Stimulated activated memory B cell treated with anti-CD40 and anti-IgM and Interleukin-4, amounts not matched to agents 10 μg/mL and 1 μg/mL and 100 μg/mL, for 72 hours (primary cell): ENCODE measurements at regions not wholly inside any gene's neighbourhood (a gene's known extent, or its start where the extent isn't known, plus 50 kb on each side); places are given as distances from the start of the nearest gene placed in this dataset.

Experiments
- ATAC-seq: fragments of 150-1000 bp; cut with Tn5 transposase; 2 replicates; pipeline ENCODE4 v1.10.0; 2021
- H3K27ac Mint-ChIP-seq: one replicate; pipeline ENCODE4 v1.8.0; 2022; ENCODE audit warnings: mild to moderate bottlenecking, mixed read lengths
- H3K27me3 Mint-ChIP-seq: one replicate; pipeline ENCODE4 v1.8.0; 2022; ENCODE audit warnings: mixed read lengths
- H3K36me3 Mint-ChIP-seq: one replicate; pipeline ENCODE4 v1.8.0; 2022; ENCODE audit warnings: mixed read lengths
- H3K4me1 Mint-ChIP-seq: one replicate; pipeline ENCODE4 v1.8.0; 2022; ENCODE audit warnings: mixed read lengths
- H3K4me3 Mint-ChIP-seq: one replicate; pipeline ENCODE4 v1.8.0; 2022; ENCODE audit warnings: mild to moderate bottlenecking, moderate library complexity, mixed read lengths
- H3K9me3 Mint-ChIP-seq: one replicate; pipeline ENCODE4 v1.8.0; 2022; ENCODE audit warnings: mixed read lengths

DNA sequence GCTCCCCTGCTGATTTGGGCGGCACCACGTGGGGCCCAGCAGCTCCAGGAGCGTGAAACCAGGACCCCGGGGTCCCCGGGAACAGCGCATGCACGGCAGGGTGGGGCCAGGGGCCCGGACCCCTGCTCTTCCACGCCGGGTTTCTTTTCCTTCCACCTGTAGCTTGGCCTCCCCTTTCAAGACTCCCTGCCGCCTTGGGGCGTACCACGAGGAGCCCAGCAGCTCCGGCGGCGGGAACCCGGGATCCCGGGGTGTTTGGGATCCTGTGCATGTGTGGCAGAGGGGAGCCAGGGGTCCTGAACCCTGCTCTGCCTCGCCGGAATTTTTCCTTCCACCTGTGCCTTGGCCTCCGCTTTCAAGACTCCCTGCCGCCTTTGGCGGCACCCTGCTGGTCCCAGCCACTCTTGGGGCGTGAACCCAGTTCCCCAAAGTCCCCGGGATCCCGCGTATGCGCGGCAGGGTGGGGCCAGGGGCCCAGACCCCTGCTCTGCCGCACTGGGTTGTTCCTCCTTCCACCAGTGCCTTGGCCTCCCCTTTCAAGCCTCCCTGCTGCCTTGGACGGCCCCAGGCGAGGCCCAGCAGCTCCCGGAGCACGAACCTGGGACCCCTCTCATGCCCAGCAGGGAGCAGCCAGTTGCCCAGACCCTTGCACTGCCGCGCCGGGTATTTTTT lies 322.7 kb downstream of the ALG10 start:
- Mint-ChIP-seq H3K4me3 (no peak overlapping the region), H3K4me1 (no peaks in the 10 kb centered on the region), H3K27me3 (no peaks in the 10 kb centered on the region), H3K9me3 (peaks cover 11% of the 10 kb centered on the region), H3K27ac (no peak overlapping the region), H3K36me3 (no peaks in the 10 kb centered on the region)
- ATAC-seq = no peak

DNA sequence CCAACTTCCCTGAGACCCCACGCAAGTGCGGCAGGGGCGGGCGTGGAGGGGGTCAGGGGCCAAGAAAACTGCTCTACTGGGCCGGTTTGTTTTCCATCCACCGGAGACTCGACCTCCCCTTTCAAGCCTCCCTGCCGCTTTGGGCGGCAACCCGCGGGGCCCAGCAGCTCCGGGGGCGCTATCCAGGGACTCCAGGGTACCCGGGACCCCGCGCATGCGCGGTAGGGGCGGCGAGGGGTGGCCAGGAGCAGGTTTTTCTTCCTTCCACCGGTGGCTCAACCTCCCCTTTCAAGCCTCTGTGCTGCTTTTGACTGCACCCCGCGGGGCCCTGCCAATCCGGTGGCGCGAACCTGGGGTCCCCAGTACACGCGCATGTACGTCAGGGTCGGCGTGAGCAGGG lies 323.5 kb downstream of the ALG10 start:
- Mint-ChIP-seq H3K4me1 (no peaks in the 10 kb centered on the region), H3K27ac (no peak overlapping the region), H3K9me3 (peaks cover 10% of the 10 kb centered on the region), H3K36me3 (no peaks in the 10 kb centered on the region), H3K4me3 (no peak overlapping the region), H3K27me3 (no peaks in the 10 kb centered on the region)
- no peak for ATAC-seq

DNA sequence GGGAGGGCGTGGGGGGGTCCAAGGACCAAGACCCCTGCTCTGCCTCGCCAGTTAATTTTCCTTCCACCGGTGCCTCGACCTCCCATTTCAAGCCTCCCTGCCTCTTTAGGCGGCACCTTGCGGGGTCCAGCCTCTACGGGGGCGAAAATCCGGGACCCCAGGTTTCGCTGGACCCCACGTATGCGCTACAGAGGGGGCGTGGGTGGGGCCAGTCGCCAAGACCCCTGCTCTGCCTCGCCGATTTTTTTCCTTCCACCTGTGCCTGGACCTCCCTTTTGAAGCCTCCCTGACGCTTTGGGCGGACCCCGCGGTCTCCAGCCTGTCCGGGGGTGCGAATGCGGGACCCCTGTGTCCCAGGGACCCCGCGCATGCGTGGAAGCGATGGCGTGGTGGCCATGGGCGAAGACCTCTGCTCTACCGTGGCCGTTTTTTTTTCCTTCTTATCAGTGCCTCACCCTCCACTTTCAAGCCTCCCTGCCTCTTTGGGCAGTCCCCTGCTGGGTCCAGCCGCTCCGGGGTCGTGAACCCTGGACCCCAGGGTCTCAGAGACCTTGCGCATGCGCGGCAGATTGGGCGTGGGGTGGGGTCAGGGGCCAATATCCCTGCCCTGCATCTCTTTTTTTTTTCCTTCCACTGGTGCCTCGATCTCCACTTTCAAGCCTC lies 324.2 kb downstream of the ALG10 start:
- no peak for ATAC-seq
- no peak overlapping the region for H3K27ac Mint-ChIP-seq
- no peak overlapping the region for H3K4me3 Mint-ChIP-seq
- H3K9me3 Mint-ChIP-seq = peaks cover 10% of the 10 kb centered on the region
- no peaks in the 10 kb centered on the region for H3K4me1 Mint-ChIP-seq
- no peaks in the 10 kb centered on the region for H3K27me3 Mint-ChIP-seq
- no peaks in the 10 kb centered on the region for H3K36me3 Mint-ChIP-seq

DNA sequence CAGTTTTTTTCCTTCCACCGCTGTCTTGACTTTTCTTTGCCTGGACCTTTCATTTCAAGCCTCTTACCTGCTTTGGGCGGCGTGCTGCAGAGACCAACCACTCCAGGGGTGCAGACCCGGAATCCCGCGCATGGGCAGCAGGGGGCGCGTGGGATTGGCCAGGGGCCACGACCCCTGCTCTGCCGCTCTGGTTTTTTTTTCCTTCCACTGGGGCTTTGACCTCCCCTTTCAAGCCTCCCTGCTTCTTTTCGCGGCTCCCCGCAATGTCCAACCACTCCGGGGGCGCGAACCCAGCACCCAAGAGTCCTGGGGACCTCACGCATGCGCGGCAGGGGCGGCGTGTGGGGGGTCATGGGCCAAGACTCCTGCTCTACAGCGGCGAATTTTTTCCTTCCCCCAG lies 325.1 kb downstream of the ALG10 start:
- H3K36me3 Mint-ChIP-seq = no peaks in the 10 kb centered on the region
- no peak for ATAC-seq
- H3K4me3 Mint-ChIP-seq = no peak overlapping the region
- no peaks in the 10 kb centered on the region for H3K27me3 Mint-ChIP-seq
- H3K9me3 Mint-ChIP-seq = peaks cover 7% of the 10 kb centered on the region
- H3K27ac Mint-ChIP-seq = no peak overlapping the region
- no peaks in the 10 kb centered on the region for H3K4me1 Mint-ChIP-seq

DNA sequence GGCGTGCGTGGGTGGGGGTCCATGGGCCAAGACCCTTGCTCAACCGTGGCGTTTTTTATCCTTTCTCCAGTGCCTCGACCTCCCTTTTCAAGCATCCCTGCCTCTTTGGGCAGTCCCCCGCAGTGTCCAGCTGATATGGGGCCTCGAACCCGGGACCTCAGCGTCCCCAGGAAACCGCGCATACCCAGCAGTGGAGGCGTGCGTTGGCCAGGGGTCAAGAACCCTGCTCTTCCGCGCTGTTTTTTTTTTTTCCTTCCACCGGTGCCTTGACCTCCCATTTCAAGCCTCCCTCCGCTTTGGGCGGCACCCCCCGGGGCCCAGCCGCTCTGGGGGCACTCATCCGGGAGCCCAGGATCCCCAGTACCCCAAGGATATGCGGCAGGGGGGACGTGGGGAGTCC lies 325.8 kb downstream of the ALG10 start:
- no peaks in the 10 kb centered on the region for H3K27me3 Mint-ChIP-seq
- H3K4me3 Mint-ChIP-seq = no peak overlapping the region
- no peak overlapping the region for H3K27ac Mint-ChIP-seq
- ATAC-seq = no peak
- no peaks in the 10 kb centered on the region for H3K36me3 Mint-ChIP-seq
- no peaks in the 10 kb centered on the region for H3K4me1 Mint-ChIP-seq
- H3K9me3 Mint-ChIP-seq = peaks cover 7% of the 10 kb centered on the region

DNA sequence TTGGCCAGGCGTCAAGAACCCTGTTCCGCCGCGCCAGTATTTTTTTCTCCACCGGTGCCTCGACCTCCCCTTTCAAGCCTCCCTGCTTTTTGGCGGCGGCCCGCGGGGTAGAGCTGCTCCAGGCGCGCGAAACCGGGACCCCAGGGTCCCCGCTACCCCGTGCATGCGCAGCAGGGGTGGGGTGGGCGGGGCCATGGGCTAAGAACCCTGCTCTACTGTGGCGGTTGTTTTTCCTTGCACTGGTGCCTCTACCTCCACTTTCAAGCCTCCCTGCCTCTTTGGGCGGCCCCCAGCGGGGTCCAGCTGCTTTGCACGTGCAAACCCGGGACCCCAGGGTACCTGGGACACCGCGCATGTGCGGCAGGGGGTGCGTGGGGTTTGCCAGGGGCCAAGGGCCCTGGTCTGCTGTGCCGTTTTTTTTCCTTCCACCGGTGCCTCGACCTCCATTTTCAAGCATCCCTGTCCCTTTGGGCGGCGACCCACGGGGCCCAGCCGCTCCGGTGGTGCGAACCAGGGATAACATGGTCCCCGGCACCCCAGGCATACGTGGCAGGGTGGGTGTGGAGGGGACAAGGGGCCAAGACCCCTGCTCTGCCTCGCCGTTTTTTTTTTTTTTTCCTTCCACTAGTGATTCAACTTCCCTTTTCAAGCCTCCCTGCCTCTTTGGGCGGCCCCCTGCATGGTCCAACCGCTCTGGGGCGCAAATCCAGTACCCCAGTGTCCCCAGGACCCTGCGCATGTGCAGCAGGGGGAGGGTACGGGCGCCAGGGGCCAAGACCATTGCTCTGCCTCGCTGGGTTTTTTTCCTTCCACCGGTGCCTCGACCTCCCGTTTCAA lies 326.8 kb downstream of the ALG10 start:
- H3K4me3 Mint-ChIP-seq = no peak overlapping the region
- H3K27me3 Mint-ChIP-seq = no peaks in the 10 kb centered on the region
- H3K27ac Mint-ChIP-seq = no peak overlapping the region
- no peak for ATAC-seq
- H3K4me1 Mint-ChIP-seq = no peaks in the 10 kb centered on the region
- no peaks in the 10 kb centered on the region for H3K36me3 Mint-ChIP-seq
- H3K9me3 Mint-ChIP-seq = peaks cover 7% of the 10 kb centered on the region

DNA sequence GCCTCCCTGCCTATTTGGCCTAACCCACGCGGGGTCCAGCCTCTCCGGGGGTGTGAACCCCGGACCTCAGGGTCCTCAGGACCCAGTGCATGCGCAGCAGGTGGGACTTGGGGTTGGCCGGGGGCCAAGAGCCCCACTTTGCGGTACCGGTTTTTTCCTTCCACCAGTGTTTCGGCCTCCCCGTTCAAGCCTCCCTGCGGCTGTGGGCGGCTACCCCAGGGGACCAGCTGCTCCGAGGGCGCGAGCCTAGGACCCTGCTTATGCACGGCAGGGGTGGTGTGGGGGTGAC lies 327.3 kb downstream of the ALG10 start:
- Mint-ChIP-seq H3K27ac (no peak overlapping the region), H3K36me3 (no peaks in the 10 kb centered on the region), H3K4me3 (no peak overlapping the region), H3K9me3 (peaks cover 7% of the 10 kb centered on the region), H3K27me3 (no peaks in the 10 kb centered on the region), H3K4me1 (no peaks in the 10 kb centered on the region)
- ATAC-seq = no peak

DNA sequence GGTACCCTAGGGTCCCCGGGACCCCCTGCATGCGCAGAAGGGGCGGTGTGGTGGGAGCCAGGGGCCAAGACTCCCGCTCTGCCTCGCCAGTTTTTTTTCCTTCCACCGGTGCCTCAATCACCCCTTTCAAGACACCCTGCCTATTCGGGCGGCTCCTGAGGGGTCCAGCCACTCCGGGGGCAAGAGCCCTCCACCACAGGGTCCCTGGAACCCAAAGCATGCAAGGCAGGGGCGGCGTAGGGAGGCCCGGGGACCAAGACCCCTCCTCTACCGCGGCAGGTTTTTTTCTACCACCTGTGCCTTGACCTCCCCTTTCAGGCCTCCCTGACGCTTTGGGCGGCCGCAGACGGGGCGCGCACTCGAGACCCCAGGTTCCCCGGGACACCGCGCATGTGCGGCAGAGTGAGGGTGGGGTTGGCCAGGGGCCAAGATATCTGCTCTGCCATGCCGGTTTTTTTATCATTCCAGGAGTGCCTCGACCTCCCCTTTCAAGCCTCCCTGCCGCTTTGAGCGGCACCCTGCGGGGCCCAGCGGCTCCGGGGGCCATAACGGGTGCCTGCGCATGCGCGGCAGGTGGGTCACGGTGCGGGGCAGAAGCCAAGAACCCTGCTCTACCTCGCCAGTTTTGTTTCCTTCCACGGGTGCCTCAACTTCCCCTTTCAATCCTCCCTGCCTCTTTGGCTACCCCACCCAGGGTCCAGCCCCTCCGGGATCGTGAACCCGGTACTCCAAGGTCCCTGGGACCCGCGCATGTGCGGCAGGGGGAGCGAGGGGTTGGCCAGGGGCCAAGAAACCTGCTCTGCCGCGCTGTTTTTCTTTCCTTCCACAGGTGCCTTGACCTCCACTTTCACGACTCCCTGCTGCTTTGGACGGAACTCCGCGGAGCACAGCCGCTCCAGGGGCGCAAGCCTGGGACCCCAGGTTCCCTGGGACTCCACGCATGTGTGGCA lies 328.1 kb downstream of the ALG10 start:
- no peak for ATAC-seq
- Mint-ChIP-seq H3K4me3 (no peak overlapping the region), H3K4me1 (no peaks in the 10 kb centered on the region), H3K27ac (no peak overlapping the region), H3K36me3 (no peaks in the 10 kb centered on the region), H3K27me3 (no peaks in the 10 kb centered on the region), H3K9me3 (peaks cover 7% of the 10 kb centered on the region)

DNA sequence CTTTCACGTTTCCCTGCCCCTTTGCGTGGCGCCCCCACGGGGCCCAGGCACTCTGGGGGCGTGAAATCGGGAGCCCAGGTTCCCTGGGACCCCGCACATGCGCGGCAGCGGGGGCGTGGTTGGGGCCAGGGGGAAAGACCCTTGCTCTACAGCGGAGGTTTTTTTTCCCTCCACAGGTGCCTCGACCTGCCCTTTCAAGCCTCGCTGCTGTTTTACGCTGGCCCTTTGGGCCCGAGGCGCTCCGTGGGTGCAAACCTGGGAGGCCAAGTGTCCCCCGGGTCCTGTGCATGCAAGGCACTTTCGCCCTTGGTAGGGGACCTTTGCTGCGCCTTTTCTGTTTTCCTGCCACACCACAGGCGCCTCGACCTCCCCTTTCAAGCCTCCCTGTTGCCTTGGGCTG lies 329.8 kb downstream of the ALG10 start:
- no peak for ATAC-seq
- H3K27me3 Mint-ChIP-seq = no peaks in the 10 kb centered on the region

DNA sequence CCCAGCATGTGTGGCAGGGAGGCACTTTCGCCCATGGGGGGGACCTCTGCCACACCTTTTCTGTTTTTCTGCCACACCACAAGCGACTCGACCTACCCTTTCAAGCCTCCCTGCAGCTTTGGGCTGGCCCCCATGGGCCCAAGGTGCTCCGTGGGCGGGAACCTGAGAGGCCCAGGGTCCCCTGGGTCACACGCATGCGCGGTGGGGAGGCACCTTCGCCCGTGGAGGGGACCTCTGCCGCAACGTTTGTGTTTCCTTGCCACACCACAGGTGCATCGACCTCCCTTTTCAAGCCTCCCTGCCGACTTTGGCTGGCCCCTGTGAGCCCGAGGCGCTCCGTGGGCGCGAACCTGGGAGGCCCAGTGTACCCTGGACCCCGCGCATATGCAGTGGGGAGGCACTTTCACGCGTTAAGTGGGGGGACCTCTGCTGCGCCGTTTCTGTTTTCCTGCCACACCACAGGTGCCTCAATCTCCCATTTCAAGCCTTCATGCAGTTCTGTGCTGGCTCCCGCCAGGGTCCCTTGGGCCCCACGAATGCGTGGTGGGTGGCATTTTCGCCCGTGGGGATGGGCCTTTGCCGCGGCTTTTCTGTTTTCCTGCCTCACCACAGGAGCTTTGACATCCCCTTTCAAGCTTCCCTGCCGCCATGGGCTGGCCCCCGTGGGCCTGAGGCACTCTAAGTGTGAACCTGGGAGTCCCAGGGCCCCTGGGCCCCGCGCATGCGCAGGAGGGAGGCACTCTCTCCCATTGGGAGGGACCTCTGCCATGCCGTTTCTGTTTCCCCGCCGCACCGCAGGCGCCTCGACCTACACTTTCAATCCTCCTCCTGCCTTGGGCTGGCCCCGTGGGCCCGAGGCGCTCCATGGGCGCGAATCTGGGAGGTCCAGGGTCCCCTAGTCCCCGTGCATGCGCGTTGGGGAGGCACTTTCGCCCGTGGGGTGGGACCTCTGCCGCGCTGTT lies 332.2 kb downstream of the ALG10 start:
- no peaks in the 10 kb centered on the region for H3K27me3 Mint-ChIP-seq
- no peaks in the 10 kb centered on the region for H3K36me3 Mint-ChIP-seq
- no peak overlapping the region for H3K4me3 Mint-ChIP-seq
- H3K9me3 Mint-ChIP-seq = peaks cover 6% of the 10 kb centered on the region
- ATAC-seq = no peak
- H3K4me1 Mint-ChIP-seq = no peaks in the 10 kb centered on the region
- H3K27ac Mint-ChIP-seq = no peak overlapping the region

More for the DNA sequence above, 329.8 kb downstream of the ALG10 start:
- no peaks in the 10 kb centered on the region for H3K36me3 Mint-ChIP-seq
- no peak overlapping the region for H3K4me3 Mint-ChIP-seq
- H3K4me1 Mint-ChIP-seq = no peaks in the 10 kb centered on the region
- peaks cover 8% of the 10 kb centered on the region for H3K9me3 Mint-ChIP-seq
- no peak overlapping the region for H3K27ac Mint-ChIP-seq

DNA sequence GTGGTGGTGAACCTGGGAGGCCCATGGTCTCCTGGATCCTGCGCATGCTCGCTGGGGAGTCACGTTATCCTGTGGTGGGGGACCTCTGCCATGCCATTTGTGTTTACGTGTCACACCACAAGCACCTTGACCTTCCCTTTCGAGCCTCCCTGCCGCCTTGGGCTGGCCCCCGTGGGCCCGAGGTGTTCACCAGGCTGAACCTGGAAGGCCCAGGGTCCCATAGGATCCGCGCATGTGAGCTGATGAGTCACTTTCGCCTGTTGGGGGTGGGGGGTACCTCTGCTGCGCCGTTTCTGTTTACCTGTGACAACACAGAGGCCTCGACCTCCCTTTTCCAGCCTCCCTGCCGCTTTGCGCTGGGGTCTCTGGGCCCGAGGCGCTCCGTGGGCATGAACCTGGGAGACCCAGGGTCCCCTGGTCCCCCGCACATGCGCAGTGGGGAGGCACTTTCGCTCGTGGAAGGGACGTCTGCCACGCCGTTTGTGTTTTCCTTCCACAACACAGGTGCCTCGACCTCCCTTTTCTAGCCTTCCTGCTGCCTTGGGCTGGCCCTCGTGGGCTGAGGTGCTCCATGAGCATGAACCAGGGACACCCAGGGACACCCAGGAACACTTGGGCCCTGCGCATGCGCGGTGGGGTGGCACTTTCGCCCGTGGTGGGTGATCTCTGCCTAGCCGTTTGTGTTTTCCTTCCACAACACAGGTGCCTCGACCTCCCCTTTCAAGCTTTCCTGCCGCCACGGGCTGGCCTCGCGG lies 334.1 kb downstream of the ALG10 start:
- no peak for ATAC-seq
- no peaks in the 10 kb centered on the region for H3K4me1 Mint-ChIP-seq
- H3K27me3 Mint-ChIP-seq = no peaks in the 10 kb centered on the region
- H3K36me3 Mint-ChIP-seq = no peaks in the 10 kb centered on the region
- H3K9me3 Mint-ChIP-seq = peaks cover 4% of the 10 kb centered on the region
- H3K27ac Mint-ChIP-seq = no peak overlapping the region
- H3K4me3 Mint-ChIP-seq = no peak overlapping the region

DNA sequence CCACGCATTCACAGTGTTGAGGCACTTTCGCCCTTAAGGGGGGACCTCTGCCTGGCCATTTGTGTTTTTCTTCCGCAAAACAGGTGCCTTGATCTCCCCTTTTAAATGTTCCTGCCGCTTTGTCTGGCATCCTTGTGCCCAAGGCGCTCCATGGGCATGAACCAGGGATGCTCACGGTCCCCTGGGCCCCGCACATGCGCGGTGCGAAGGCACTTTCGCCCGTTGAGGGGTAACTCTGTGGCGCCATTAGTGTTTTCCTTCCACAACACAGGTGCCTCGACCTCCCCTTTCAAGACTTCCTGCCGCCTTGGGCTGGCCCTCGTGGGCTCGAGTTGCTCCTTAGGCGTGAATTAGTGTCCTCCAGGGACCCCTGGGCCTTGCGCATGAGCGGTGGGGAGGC lies 335.5 kb downstream of the ALG10 start:
- ATAC-seq = no peak
- H3K9me3 Mint-ChIP-seq = peaks cover 4% of the 10 kb centered on the region
- no peaks in the 10 kb centered on the region for H3K36me3 Mint-ChIP-seq
- no peak overlapping the region for H3K4me3 Mint-ChIP-seq
- no peaks in the 10 kb centered on the region for H3K4me1 Mint-ChIP-seq
- H3K27ac Mint-ChIP-seq = no peak overlapping the region
- no peaks in the 10 kb centered on the region for H3K27me3 Mint-ChIP-seq

DNA sequence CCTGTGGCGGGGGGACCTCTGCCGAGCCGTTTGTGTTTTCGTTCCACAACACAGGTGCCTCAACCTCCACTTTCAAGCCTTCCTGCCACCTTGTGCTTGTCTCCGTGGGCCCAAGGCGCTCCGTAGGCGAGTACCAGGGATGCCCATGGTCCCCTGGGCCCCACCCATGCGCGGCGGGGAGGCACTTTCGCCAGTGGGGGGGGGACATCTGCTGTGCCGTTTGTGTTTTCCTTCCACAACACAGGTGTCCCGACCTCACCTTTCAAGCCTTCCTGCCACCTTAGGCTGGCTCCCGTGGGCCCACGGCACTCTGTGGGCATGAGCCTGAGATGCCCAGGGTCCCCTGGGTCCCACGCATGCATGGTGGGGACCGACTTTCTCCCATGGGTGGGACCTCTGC lies 335.9 kb downstream of the ALG10 start:
- no peak for ATAC-seq
- peaks cover 4% of the 10 kb centered on the region for H3K9me3 Mint-ChIP-seq
- H3K27ac Mint-ChIP-seq = no peak overlapping the region
- H3K4me1 Mint-ChIP-seq = no peaks in the 10 kb centered on the region
- no peak overlapping the region for H3K4me3 Mint-ChIP-seq
- H3K27me3 Mint-ChIP-seq = no peaks in the 10 kb centered on the region
- no peaks in the 10 kb centered on the region for H3K36me3 Mint-ChIP-seq
